Mucosa of descending colon (tissue), 3 donors: ENCODE measurements at regions not wholly inside any gene's neighbourhood (a gene's known extent, or its start where the extent isn't known, plus 50 kb on each side); places are given as distances from the start of the nearest gene placed in this dataset.

Experiments
- ATAC-seq: fragments of 200-7000 bp; cut with Tn5 transposase; one replicate; pipeline ENCODE4 v1.9.1; 2020; ENCODE audit warnings: mild to moderate bottlenecking, moderate library complexity
- DNase-seq, 3 donors: peaks; one replicate each; pipeline ENCODE4 v3.0.0-alpha.2; 2020
- H3K36me3 ChIP-seq: fragments of 200-600 bp; one replicate; pipeline ENCODE4 v1.8.0; 2021; ENCODE audit warnings: low read depth, mild to moderate bottlenecking
- H3K4me1 ChIP-seq: fragments of 200-600 bp; one replicate; pipeline ENCODE4 v1.8.0; 2021; ENCODE audit warnings: low read depth, mild to moderate bottlenecking
- H3K4me3 ChIP-seq: fragments of 200-600 bp; one replicate; pipeline ENCODE4 v1.8.0; 2021; ENCODE audit warnings: mild to moderate bottlenecking
- H3K9me3 ChIP-seq: fragments of 200-600 bp; one replicate; pipeline ENCODE4 v1.8.0; 2021; ENCODE audit warnings: mild to moderate bottlenecking
- CTCF ChIP-seq: fragments of 200-600 bp; IDR thresholded peaks from one replicate; pipeline ENCODE4 v1.8.0; 2022; ENCODE audit warnings: antibody characterized with exemption, mild to moderate bottlenecking
- intact Hi-C, 2 donors: fragments of 100-400 bp; cut with DNase I in 1 of 2; cut with micrococcal nuclease in 1 of 2; formaldehyde crosslinking; loops; one replicate each; pipeline versions ENCODE4 v1.11.0 to v1.11.1; 2022; cut with DNase I, micrococcal nuclease
- donor health status: DM: no; HTN: no; CAD: no; lungs with moderate emphysema.
- donor health status: DM: no; HTN: no; CAD: no.
- donor health status: DM: no; HTN: yes; CAD: no.

DNA sequence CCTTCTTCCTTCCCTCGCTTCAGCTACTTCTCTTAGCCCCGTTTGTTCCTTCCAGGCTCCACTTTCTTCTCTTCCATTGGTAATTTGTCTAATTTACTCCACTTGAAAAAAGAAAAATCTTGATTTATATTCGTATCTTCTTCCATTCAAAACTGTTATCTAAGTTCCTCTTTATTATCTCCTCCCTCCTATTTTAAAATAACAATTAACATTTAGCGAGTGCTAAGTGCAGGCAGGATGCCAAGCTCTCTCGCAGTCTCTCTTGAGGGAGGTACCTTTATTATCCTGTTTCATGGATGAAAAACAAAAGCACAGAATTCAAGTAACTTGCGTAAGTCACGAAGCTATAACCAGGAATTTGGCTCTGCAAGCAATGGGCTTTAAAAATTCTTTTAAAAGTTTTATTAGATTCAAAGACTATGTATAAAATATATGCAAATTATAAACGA lies 418.9 kb upstream of the NAALADL2 start:
- H3K4me3 ChIP-seq: no peak overlapping the region
- no peak for TF ChIP-seq CTCF
- no peaks in the 10 kb centered on the region for H3K36me3 ChIP-seq
- H3K9me3 ChIP-seq: no peaks in the 10 kb centered on the region
- H3K4me1 ChIP-seq: peaks cover 11% of the 10 kb centered on the region
- intact Hi-C loops: no loop called here
- DNase-seq (peak in 2 of 3 donors; percentile 24 to 50), ATAC-seq (no peak)

GRCh38 chr3:174440741-174441587 lies 418.2 kb upstream of the NAALADL2 start:
- no peak for TF ChIP-seq CTCF
- peak overlapping the region; percentile 50 for H3K4me3 ChIP-seq
- no peaks in the 10 kb centered on the region for H3K36me3 ChIP-seq
- ATAC-seq: peak; percentile 87
- H3K4me1 ChIP-seq: peaks cover 11% of the 10 kb centered on the region
- H3K9me3 ChIP-seq: no peaks in the 10 kb centered on the region
- DNase-seq: peak; percentile 84 to 89 (median 88)
- intact Hi-C loops: no loop called here

- ATAC-seq (no peak), DNase-seq (no peak)
- Histone ChIP-seq H3K4me1 (peaks cover 11% of the 10 kb centered on the region), H3K36me3 (no peaks in the 10 kb centered on the region), H3K4me3 (peak overlapping the region; percentile 50), H3K9me3 (no peaks in the 10 kb centered on the region)
- TF ChIP-seq CTCF: no peak
- intact Hi-C loops: no loop called here
Measured at GRCh38 chr3:174441588-174442301, 417.4 kb upstream of the NAALADL2 start.

DNA sequence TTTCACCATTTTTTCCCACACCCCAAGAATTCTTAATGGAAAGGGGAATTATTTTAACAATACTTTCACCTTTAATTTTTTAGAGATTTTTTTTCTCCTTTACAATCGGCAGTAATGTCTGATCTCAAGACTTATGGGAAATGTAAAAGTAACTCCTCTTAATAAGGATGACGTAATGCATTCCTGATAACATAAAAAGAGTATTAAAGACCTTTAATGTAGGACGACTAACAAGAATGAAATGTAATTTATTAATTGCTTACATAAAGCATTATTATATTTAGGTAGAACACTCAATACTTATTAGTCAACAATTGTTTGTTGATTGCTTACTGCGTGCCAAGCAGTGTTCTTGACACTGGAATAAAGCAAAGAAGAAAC lies 416.8 kb upstream of the NAALADL2 start:
- TF ChIP-seq CTCF: no peak
- H3K36me3 ChIP-seq: no peaks in the 10 kb centered on the region
- no peak overlapping the region for H3K4me3 ChIP-seq
- DNase-seq: no peak
- peaks cover under 1% of the 10 kb centered on the region for H3K9me3 ChIP-seq
- H3K4me1 ChIP-seq: peaks cover 11% of the 10 kb centered on the region
- ATAC-seq: no peak
- intact Hi-C loops: no loop called here

DNA sequence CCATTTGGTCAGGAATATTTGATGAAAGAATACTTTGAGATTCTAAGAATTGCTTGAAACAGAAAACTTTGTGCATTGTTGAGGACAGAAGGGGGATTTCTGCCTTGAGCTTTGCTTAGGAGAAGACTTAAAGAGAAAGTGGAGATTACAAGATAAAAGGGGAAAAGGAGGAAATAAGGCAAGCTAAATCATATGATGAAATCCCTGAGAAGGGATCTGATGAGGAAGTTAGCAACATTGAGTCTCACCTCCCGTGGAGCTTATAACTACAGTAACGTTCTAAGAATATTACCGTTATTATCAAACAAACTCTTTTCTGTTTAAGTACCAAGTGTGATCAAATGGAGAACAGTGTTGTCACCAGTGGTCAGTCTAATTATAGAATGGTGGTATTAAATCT lies 414.7 kb upstream of the NAALADL2 start:
- ATAC-seq (no peak), DNase-seq (no peak)
- no peak overlapping the region for H3K4me3 ChIP-seq
- peaks cover 3% of the 10 kb centered on the region for H3K4me1 ChIP-seq
- no peaks in the 10 kb centered on the region for H3K36me3 ChIP-seq
- no peak for TF ChIP-seq CTCF
- peaks cover 17% of the 10 kb centered on the region for H3K9me3 ChIP-seq
- intact Hi-C loops: no loop called here
